ENCODE measurements at regions not wholly inside any gene's neighbourhood (a gene's known extent, or its start where the extent isn't known, plus 50 kb on each side); places are given as distances from the start of the nearest gene placed in this dataset.
"Not testable (repeated sequence)": the region's sequence is repeated elsewhere in the genome, so short reads cannot be mapped to it uniquely, and the experiment has no call there.

DNA sequence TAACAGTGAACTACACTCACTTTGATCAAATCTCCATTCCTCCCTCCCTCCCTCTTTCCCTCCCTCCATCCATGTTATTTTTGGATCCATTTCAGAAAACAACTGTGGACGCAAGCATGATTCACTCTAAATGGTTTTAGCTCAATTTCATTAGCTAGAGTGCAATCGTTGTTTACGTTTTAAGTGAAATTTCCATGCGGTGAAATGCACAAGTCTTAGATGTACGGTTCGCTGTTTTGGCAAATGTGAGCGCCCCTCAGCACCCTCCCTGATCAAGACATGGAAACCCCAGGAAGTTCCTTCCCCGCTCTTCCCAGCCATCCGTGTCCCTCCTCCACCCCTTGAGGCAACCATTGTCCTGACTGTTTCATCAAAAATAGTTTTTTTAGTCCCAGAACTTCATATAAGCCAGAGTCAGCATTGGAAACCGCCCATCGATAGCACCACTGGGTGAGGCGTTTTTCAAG lies 206.3 kb downstream of the NPIPB11 start:
- in situ Hi-C loops (cut with MboI; ENCODE audit: low pct_unique_long_range_greater_than_20kb, low sequenced_read_pairs); DNase-seq: not testable (repeated sequence)

- in situ Hi-C loops (cut with MboI; ENCODE audit: low pct_unique_long_range_greater_than_20kb, low sequenced_read_pairs); DNase-seq: not testable (repeated sequence)
Observed at GRCh38 chr16:29199626-29200025, 206.9 kb downstream of the NPIPB11 start.

DNA sequence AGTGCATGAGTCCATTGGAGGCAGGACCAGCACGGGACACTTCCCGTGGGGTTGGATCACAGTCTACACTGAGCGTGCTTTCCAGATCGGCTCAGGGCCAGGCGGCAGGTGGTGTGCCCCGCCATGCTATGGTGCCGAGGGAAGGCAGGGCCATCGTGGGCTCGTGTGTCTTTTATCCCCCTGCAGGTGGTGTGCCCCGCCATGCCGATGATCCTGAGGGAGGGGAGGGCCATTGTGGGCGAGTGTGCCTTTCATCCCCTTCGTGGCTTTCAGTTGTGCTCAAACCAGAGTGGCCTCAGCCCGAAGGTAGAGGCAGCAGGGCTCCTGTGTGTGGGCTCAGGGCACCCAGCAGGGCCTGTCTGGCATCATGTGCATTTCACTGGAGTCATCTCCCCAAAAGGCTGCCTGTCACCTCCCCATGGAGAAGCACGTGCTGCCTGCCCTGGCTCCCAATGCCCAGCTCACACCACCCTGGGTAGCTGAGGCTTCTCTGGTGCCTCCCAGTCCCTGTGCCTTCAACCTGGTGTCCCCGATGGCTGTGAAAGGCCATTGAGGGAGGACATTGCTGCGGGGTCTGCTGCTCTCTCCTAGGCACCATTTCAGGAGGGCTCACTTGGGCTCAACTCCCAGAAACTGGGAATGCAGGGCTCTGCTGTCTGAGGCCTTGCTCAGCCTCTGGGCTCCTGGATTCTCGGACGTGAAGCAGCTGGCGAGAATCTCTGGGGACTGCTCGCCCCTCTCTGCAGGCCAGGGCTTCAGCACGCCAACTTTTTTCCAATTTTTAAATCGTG lies 207.6 kb downstream of the NPIPB11 start:
- in situ Hi-C loops (cut with MboI; ENCODE audit: low pct_unique_long_range_greater_than_20kb, low sequenced_read_pairs) = no loop called here
- no peak for DNase-seq

DNA sequence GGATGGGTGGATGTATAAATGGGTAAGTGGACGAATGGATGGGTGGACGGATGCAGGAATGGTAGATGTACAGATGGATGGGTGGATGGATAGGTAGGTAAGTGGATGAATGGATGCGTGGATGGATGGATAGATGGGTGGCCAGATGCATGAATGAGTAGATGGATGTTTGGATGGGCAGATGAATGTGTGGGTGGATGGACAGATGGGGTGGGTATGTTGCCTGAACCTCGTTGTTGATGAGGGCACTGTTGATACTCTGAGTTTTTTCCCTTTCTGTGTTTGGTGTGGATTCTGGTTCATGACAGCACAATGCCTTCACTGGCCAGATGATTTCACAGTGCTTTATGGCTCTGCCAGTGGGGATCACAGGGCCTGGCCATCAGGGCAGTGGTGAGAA lies 208.3 kb downstream of the NPIPB11 start:
- DNase-seq = no peak
- in situ Hi-C loops (cut with MboI; ENCODE audit: low pct_unique_long_range_greater_than_20kb, low sequenced_read_pairs) = no loop called here

DNA sequence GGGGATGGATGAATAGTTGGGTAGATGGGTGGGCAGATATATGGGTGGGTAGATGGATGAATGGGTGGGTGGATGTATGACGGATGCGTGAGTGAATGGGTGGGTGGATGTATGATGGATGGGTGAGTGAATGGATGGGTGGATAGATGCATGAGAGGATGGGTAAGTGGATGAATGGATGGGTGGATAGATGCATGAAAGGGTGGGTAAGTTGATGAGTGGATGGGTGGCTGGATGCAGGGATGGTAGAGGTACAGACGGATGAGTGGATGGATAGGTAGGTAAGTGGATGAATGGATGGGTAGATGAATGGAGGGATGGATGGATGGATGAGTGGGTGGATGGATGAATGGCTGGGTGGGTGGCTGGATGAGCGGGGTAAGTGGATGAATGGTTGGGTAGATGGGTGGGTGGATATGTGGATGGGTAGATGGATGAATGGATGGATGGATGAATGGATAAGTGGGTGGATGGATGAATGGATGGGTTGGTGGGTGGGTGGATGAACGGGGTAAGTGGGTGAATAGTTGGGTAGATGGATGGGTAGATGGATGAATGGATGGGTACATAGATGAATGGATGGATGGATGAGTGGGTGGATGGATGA lies 208.9 kb downstream of the NPIPB11 start:
- DNase-seq; in situ Hi-C loops (cut with MboI; ENCODE audit: low pct_unique_long_range_greater_than_20kb, low sequenced_read_pairs): not testable (repeated sequence)

DNA sequence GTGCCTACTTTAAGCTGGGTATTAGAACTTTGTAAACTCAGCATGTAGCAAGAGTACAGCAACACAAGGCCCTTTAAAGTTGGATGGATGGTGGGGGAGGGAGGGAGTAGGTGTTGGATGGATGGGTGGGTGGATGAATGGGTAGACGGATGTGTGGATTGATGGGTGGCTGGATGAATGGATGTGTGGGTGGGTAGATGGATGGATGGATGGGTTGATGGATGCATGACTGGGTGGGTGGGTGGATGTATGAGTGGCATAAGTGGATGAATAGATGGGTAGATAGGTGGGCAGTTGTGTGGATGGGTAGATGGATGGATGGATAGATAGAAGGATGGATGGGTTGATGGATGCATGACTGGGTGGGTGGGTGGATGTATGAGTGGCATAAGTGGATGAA lies 209.8 kb downstream of the NPIPB11 start:
- DNase-seq; in situ Hi-C loops (cut with MboI; ENCODE audit: low pct_unique_long_range_greater_than_20kb, low sequenced_read_pairs): not testable (repeated sequence)

- in situ Hi-C loops (cut with MboI; ENCODE audit: low pct_unique_long_range_greater_than_20kb, low sequenced_read_pairs); DNase-seq: not testable (repeated sequence)
Observed at GRCh38 chr16:29195116-29195872, 210.4 kb downstream of the LAT start.

DNA sequence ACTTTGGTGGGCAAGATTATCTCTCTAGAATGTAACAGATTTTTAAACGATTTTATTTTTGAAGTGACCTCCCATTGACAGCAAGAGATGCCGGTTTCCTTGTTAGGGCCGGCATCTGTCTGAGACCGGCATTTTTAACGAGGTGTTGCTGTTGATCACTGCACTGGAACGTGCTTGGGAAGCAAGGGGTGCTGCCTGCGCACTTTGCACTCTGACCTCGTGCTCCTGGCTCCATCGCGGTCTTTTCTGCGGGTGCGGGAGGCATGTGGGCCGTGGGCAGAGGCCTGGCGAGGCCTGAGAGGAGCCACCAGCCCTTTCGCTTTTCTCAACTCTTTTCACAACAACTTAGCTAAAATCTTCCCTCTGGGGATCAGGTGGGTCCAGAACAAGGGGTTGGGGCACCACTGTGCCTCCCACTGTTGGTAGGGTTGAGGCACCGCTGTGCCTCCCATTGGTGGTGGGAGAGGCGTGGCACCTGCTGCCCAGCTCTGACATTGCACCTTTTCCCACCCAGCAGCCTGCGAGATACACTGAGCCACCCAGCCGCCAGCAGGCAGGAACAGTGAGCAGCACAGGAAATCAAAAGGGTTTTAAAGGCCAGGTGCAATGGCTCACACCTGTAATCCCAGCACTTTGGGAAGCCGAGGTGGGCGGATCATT lies 209.5 kb downstream of the LAT start:
- in situ Hi-C loops (cut with MboI; ENCODE audit: low pct_unique_long_range_greater_than_20kb, low sequenced_read_pairs); DNase-seq: not testable (repeated sequence)

DNA sequence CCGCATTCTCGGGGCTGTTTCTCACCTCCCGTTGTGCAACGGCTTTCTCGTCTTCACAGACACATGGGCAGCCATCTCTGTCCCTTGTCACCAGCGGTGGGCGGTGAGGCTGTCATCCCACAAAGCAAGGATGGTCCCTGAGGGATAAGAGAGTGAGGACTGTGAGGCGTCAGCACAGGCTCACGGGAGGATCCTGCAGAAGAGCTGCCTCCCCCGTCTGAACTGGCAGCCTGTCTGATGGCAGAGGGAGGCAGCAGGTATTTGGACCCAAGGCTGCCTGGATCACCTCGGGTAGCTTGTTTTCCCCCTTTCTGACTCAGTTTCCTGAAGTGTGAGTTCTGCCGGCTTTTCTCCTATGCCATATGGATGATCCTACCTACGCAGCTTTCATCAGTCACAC lies 208.8 kb downstream of the LAT start:
- in situ Hi-C loops (cut with MboI; ENCODE audit: low pct_unique_long_range_greater_than_20kb, low sequenced_read_pairs); DNase-seq: not testable (repeated sequence)

DNA sequence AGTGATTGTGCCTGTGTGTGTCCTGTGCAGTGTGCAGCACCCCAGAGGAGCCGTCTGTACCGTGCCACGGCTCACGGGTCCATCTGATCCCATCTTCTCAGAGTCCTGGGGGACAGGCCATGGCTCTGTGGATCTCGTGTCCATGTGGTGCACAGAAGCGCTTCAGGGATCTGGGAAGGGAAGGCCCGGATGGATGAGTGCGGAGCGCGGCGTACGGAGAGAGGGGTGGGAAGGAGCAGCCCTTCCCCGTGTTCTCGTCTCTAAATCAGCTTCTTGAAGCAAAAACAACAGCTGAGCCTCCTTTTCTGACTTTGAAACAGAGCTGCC lies 208.4 kb downstream of the LAT start:
- in situ Hi-C loops (cut with MboI; ENCODE audit: low pct_unique_long_range_greater_than_20kb, low sequenced_read_pairs); DNase-seq: not testable (repeated sequence)

DNA sequence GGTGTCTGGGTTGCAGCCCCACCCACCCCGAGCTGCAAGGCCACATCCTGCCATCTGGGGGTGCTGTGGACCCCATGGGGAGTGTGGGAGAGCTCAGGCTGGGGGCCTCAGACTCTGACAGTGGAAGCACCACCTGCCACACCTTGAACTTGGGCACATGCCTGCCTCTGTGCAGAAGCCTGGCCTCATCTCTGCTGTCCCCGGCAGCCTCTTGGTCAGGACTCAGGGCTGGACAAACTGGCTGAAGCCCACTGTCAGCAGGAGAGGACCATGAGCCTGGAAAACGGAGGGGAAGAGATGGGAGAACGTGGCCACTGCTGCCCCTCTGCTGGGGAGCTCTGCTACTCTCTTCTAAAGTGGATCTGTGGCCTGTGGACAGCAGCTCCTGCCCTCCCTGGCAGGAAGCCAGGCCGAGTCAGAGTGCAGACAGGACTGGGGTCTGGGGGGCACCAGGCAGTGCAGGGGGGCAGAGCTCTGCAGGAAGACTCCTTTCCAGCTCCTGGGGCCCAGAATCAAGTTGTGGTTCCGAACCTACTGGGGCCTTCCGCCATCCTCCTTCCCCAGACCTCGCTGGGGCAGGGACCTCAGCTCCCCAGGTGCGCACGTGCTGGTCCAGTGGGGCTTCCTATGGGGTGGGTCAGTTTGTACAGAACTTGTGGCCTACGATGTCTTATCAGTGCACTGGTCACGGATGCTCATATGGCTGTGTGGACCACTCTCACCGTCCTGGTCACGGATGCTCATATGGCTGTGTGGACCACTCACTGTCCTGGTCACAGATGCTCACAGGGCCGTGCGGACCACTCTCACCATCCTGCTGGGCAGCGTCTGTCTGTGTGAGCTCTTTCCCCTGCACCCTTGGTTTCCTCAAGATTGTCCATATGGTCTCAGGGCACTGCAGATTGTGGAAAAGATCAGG lies 207.7 kb downstream of the LAT start:
- DNase-seq = peak; percentile 6
- in situ Hi-C loops (cut with MboI; ENCODE audit: low pct_unique_long_range_greater_than_20kb, low sequenced_read_pairs) = no loop called here

DNA sequence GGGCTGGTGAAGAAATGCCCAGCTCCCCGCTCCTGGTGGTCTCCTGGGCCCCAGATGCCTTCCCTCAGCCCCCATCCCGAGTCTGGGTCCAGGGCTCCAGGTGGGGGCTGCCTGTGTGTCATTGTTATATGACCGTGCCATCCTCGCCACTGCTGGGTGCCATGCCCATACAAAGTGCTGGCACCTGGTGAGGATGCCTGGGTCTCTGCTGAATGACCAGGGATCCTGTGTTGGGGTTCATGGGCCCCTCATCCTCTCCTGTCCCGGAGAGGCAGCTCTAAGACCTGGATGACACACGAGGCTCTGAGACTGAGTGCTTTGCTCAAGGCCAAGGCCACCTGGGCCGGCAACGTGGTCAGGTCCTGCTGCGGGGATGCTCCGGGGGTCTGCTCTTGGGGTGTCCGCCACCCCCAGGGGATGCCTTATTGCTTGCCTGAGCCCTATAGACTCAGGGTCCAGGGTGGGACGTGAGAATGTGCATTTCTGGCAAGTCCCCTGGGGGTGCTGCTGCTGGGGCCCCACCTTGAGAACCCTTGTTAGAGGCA lies 206.9 kb downstream of the LAT start:
- in situ Hi-C loops (cut with MboI; ENCODE audit: low pct_unique_long_range_greater_than_20kb, low sequenced_read_pairs); DNase-seq: not testable (repeated sequence)

DNA sequence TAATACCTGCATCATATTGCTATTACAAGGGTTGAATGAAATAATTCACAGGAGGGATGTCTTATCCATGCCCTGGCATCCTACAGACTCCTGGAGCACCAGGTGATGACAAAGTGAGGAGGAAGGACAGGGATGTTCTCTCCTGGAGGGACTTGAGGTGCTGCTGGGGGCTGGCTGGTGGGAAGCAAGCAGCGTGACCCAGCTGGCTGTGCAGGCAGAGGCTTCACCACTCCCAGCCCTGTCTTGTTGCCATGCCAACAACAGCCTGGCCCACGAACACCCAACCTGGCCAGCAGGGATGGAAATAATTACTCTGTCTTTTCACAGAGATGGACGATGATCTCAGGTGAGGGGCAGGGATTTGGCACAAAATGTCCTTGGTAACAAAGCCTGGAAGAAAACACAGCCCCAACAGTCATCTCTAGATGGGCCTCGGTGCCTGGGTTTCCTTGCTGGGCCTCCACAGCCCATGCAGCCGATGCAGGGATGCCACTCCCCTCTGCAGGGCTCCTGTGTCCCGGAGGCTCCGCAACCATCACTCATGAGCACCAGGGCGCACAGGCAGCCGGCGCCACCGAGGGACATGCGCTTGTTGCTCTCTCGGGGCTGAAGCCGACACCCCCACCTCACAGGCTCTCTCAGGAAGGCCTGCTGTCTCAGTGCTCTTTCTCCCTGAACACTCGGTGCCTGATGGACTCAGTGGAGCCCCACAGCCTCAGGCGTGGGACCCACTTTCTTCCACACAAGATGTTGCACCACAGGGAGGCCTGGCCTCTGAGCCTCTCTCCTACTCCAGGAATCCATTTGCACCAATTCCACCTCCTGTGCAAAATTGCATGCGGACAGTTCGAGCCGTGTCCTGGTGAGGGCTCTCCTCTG lies 205.9 kb downstream of the LAT start:
- DNase-seq; in situ Hi-C loops (cut with MboI; ENCODE audit: low pct_unique_long_range_greater_than_20kb, low sequenced_read_pairs): not testable (repeated sequence)

GRCh38 chr16:29188806-29189205 lies 204.0 kb downstream of the LAT start:
- DNase-seq; in situ Hi-C loops (cut with MboI; ENCODE audit: low pct_unique_long_range_greater_than_20kb, low sequenced_read_pairs): not testable (repeated sequence)

DNA sequence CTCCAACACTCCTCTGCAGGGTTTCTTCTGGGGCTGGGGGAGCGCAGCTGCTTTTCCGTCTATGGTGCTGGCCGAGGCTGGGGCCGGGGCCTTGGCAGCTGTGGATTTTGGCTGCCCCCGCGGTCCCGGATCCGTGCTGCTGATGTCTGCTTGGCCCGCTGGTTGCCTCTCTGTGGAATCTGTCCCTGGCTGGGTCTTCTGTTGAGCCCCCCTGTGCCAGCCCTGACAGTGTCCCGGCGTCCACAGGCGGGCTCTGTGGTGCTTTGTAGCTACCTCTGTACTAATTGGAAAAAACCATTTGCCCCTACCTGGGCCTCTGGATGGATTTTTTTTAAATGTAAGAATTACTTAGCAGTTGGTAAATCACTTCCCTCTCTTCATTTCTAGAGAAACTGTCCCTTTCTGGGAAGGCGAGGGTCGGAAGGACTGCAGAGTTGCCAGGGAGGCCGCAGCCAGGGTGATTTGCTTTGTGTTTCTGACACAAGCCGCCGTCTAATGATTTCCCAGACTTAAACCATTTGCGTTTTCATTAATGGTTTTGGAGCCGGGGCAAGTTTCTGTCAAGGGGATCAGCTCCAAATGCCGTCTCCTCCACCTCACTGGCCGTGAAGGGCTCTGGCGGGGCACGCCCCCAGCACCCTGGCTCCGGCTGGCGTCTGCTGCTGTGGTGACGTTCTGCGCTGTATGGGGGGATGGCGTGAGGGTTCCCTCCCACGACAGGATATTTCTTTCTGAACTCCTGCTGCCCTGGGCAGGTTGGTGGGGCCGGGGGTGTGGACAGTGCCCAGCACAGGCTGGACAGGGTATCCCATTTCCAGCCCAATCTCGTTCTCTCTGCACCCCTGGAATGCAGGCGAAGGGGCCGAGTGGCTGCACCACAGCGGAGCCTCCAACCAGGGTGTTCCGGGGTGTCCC lies 201.7 kb downstream of the LAT start:
- DNase-seq; in situ Hi-C loops (cut with MboI; ENCODE audit: low pct_unique_long_range_greater_than_20kb, low sequenced_read_pairs): not testable (repeated sequence)

GRCh38 chr16:29185872-29186271 lies 201.0 kb downstream of the LAT start:
- in situ Hi-C loops (cut with MboI; ENCODE audit: low pct_unique_long_range_greater_than_20kb, low sequenced_read_pairs); DNase-seq: not testable (repeated sequence)
